OCI-LY3 (cell line): ENCODE measurements at regions not wholly inside any gene's neighbourhood (a gene's known extent, or its start where the extent isn't known, plus 50 kb on each side); places are given as distances from the start of the nearest gene placed in this dataset.

Source experiments
- H2AFZ ChIP-seq: fragments of 200-600, 300-600 bp; shearing (Covaris generic); 2 replicates; pipeline ENCODE4 v1.6.0; 2014; ENCODE audit warnings: antibody characterized with exemption, low read depth, low read length
- H3K27ac ChIP-seq: fragments of 200-600, 300-600 bp; sonication (generic); 2 replicates; pipeline ENCODE4 v1.5.1; 2014; ENCODE audit warnings: mild to moderate bottlenecking, low read length, moderate library complexity, mixed read lengths
- H3K27me3 ChIP-seq: fragments of 200-600, 300-600 bp; sonication (generic); 2 replicates; pipeline ENCODE4 v1.6.1; 2014; ENCODE audit warnings: low read depth, low read length, mixed read lengths
- H3K36me3 ChIP-seq: fragments of 200-600, 300-600 bp; sonication (generic); replicated peaks from 2 replicates; pipeline ENCODE3; 2014; ENCODE audit warnings: low read depth, low read length, mixed read lengths
- H3K4me1 ChIP-seq: fragments of 300-600, 200-600 bp; sonication (generic); 2 replicates; pipeline ENCODE4 v1.6.1; 2014; ENCODE audit warnings: low read length, mixed read lengths
- H3K4me2 ChIP-seq: fragments of 200-600, 300-600 bp; sonication (generic); 2 replicates; pipeline ENCODE4 v1.6.1; 2014; ENCODE audit warnings: low read length, mixed read lengths
- H3K4me3 ChIP-seq: fragments of 300-600, 200-600 bp; sonication (generic); 2 replicates; pipeline ENCODE4 v1.5.1; 2014; ENCODE audit warnings: antibody characterized with exemption, mild to moderate bottlenecking, low read length, moderate library complexity
- H3K79me2 ChIP-seq: fragments of 300-600, 200-600 bp; shearing (Covaris generic); 2 replicates; pipeline ENCODE4 v1.6.1; 2014; ENCODE audit warnings: mild to moderate bottlenecking, low read length, mixed read lengths
- H3K9ac ChIP-seq: fragments of 300-600, 200-600 bp; shearing (Covaris generic); 2 replicates; pipeline ENCODE4 v1.6.0; 2014; ENCODE audit warnings: mild to moderate bottlenecking, low read length, moderate library complexity
- H3K9me3 ChIP-seq: fragments of 200-600, 300-600 bp; shearing (Covaris generic); 2 replicates; pipeline ENCODE4 v1.6.1; 2014; ENCODE audit warnings: low read length, mixed read lengths; ENCODE audit not compliant: insufficient read depth
- H4K20me1 ChIP-seq: fragments of 200-600, 300-600 bp; sonication (generic); 2 replicates; pipeline ENCODE4 v1.6.1; 2016; ENCODE audit warnings: low read length, mixed read lengths; ENCODE audit not compliant: insufficient read depth
- CTCF ChIP-seq: fragments of 200-600, 300-600 bp; sonication (generic); IDR thresholded peaks from 2 replicates; pipeline ENCODE4 v1.5.1; 2014; ENCODE audit warnings: antibody characterized with exemption, low read length, low read depth
- EZH2phosphoT487 ChIP-seq: fragments of 200-600 bp; shearing (Covaris generic); IDR thresholded peaks from 2 replicates; pipeline ENCODE4 v1.6.1; 2018; ENCODE audit warnings: antibody characterized with exemption, mixed run types, low read depth

GRCh38 chr2:239636808-239637207 is 236.0 kb upstream of the HDAC4 start:
- no peaks in the 10 kb centered on the region for H3K79me2 ChIP-seq
- no peaks in the 10 kb centered on the region for H3K36me3 ChIP-seq
- no peaks in the 10 kb centered on the region for H3K4me1 ChIP-seq
- H3K4me3 ChIP-seq = no peak overlapping the region
- no peak overlapping the region for H3K4me2 ChIP-seq
- no peak overlapping the region for H2AFZ ChIP-seq
- no peaks in the 10 kb centered on the region for H4K20me1 ChIP-seq
- TF ChIP-seq EZH2phosphoT487 (no peak), CTCF (no peak)
- H3K27ac ChIP-seq = no peak overlapping the region
- H3K27me3 ChIP-seq = no peaks in the 10 kb centered on the region
- no peaks in the 10 kb centered on the region for H3K9me3 ChIP-seq
- no peak overlapping the region for H3K9ac ChIP-seq

GRCh38 chr2:239634769-239635168 is 233.9 kb upstream of the HDAC4 start:
- H3K4me2 ChIP-seq = no peak overlapping the region
- H3K4me1 ChIP-seq = no peaks in the 10 kb centered on the region
- no peaks in the 10 kb centered on the region for H4K20me1 ChIP-seq
- H3K9me3 ChIP-seq = no peaks in the 10 kb centered on the region
- no peak overlapping the region for H3K4me3 ChIP-seq
- H3K79me2 ChIP-seq = no peaks in the 10 kb centered on the region
- no peak overlapping the region for H2AFZ ChIP-seq
- no peaks in the 10 kb centered on the region for H3K36me3 ChIP-seq
- no peak overlapping the region for H3K9ac ChIP-seq
- TF ChIP-seq EZH2phosphoT487 = no peak
- no peak for TF ChIP-seq CTCF
- no peak overlapping the region for H3K27ac ChIP-seq
- H3K27me3 ChIP-seq = no peaks in the 10 kb centered on the region

- H3K27ac ChIP-seq = no peak overlapping the region
- no peak overlapping the region for H3K9ac ChIP-seq
- no peak overlapping the region for H3K4me2 ChIP-seq
- H3K9me3 ChIP-seq = no peaks in the 10 kb centered on the region
- H3K36me3 ChIP-seq = no peaks in the 10 kb centered on the region
- no peaks in the 10 kb centered on the region for H3K27me3 ChIP-seq
- H2AFZ ChIP-seq = no peak overlapping the region
- H3K79me2 ChIP-seq = no peaks in the 10 kb centered on the region
- H3K4me1 ChIP-seq = no peaks in the 10 kb centered on the region
- TF ChIP-seq CTCF (no peak), EZH2phosphoT487 (no peak)
- no peak overlapping the region for H3K4me3 ChIP-seq
- no peaks in the 10 kb centered on the region for H4K20me1 ChIP-seq
These were observed 229.9 kb upstream of the HDAC4 start for GRCh38 chr2:239630618-239631286.

GRCh38 chr2:239629926-239630617 is 229.3 kb upstream of the HDAC4 start:
- Histone ChIP-seq H2AFZ (no peak overlapping the region), H3K9me3 (no peaks in the 10 kb centered on the region), H3K79me2 (no peaks in the 10 kb centered on the region), H3K4me3 (no peak overlapping the region), H3K27me3 (no peaks in the 10 kb centered on the region), H3K9ac (no peak overlapping the region), H3K27ac (no peak overlapping the region), H4K20me1 (no peaks in the 10 kb centered on the region), H3K4me1 (no peaks in the 10 kb centered on the region), H3K4me2 (no peak overlapping the region), H3K36me3 (no peaks in the 10 kb centered on the region)
- no peak for TF ChIP-seq EZH2phosphoT487
- no peak for TF ChIP-seq CTCF
